OCI-LY7 (cell line): ENCODE measurements at regions not wholly inside any gene's neighbourhood (a gene's known extent, or its start where the extent isn't known, plus 50 kb on each side); places are given as distances from the start of the nearest gene placed in this dataset.

ENCODE experiments used
- BruUV-seq: library from RNA; stranded (reverse); fragments of 400-500 nt; replicated peaks from 2 replicates; lab custom pipeline; 2021; lab: Mats Ljungman, UMichigan
- CTCF ChIA-PET: fragments of 300-600 bp; sonication (Branson Sonifier 250); formaldehyde crosslinking; loops from one replicate; lab custom pipeline; 2022; ENCODE audit warnings: antibody characterized with exemption; ENCODE audit not compliant: unreplicated experiment; lab: Charles Lee
- POLR2A ChIA-PET: fragments of 300-600 bp; sonication (Branson Sonifier 250); formaldehyde crosslinking; loops from one replicate; lab custom pipeline; 2022; ENCODE audit warnings: antibody characterized with exemption; lab: Charles Lee
- DNase-seq: peaks from one replicate; pipeline ENCODE4 v3.0.0-alpha.2; 2015; ENCODE audit warnings: low spot score
- H2AFZ ChIP-seq: fragments of 200-600 bp; sonication (generic), shearing (Covaris generic); 2 replicates; pipeline ENCODE4 v1.6.1; 2014; ENCODE audit warnings: mild to moderate bottlenecking, antibody characterized with exemption, low read length, moderate library complexity
- H3K27ac ChIP-seq: fragments of 200-600 bp; sonication (generic); 2 replicates; pipeline ENCODE4 v1.5.1; 2014; ENCODE audit warnings: mixed run types, low read depth, mild to moderate bottlenecking, moderate library complexity, low read length, inconsistent platforms; ENCODE audit not compliant: poor library complexity, severe bottlenecking
- H3K36me3 ChIP-seq: fragments of 200-600 bp; sonication (generic); 2 replicates; pipeline ENCODE4 v1.6.1; 2014; ENCODE audit warnings: mild to moderate bottlenecking, antibody characterized with exemption, low read length, moderate library complexity, mixed read lengths; ENCODE audit not compliant: insufficient read depth
- H3K4me1 ChIP-seq: fragments of 200-600 bp; sonication (generic); 2 replicates; pipeline ENCODE4 v1.5.1; 2014; ENCODE audit warnings: mild to moderate bottlenecking, low read length; ENCODE audit not compliant: insufficient read depth, poor library complexity, severe bottlenecking
- H3K4me2 ChIP-seq: fragments of 200-600 bp; sonication (generic); 2 replicates; pipeline ENCODE4 v1.6.1; 2014; ENCODE audit warnings: mild to moderate bottlenecking, low read length
- H3K4me3 ChIP-seq: fragments of 200-600 bp; sonication (generic); 2 replicates; pipeline ENCODE4 v1.5.1; 2014; ENCODE audit warnings: mild to moderate bottlenecking, low read depth, low read length; ENCODE audit not compliant: poor library complexity, severe bottlenecking
- H3K79me2 ChIP-seq: fragments of 200-600 bp; sonication (generic); 2 replicates; pipeline ENCODE4 v1.6.1; 2016; ENCODE audit warnings: low read depth, mild to moderate bottlenecking, low read length, moderate library complexity, mixed read lengths; ENCODE audit not compliant: insufficient read depth
- H3K9me2 ChIP-seq: fragments of 200-600 bp; sonication (generic); 2 replicates; pipeline ENCODE4 v1.6.1; 2016; ENCODE audit warnings: mild to moderate bottlenecking, low read length, mixed read lengths; ENCODE audit not compliant: insufficient read depth
- H3K9me3 ChIP-seq: fragments of 200-600 bp; sonication (generic); 2 replicates; pipeline ENCODE4 v1.6.1; 2014; ENCODE audit warnings: mild to moderate bottlenecking, mixed run types, low read length, mixed read lengths
- H4K20me1 ChIP-seq: fragments of 200-600 bp; sonication (generic); 2 replicates; pipeline ENCODE4 v1.6.1; 2014; ENCODE audit warnings: mild to moderate bottlenecking, antibody characterized with exemption, low read length, moderate library complexity, mixed read lengths; ENCODE audit not compliant: insufficient read depth
- CTCF ChIP-seq: fragments of 200-600 bp; sonication (generic); conservative IDR thresholded peaks from 2 replicates; pipeline ENCODE4 v1.5.1; 2014; ENCODE audit warnings: mild to moderate bottlenecking, antibody characterized with exemption, low read length, moderate library complexity, mixed read lengths
- EZH2phosphoT487 ChIP-seq: fragments of 200-600 bp; sonication (generic); IDR thresholded peaks from 2 replicates; pipeline ENCODE4 v1.6.1; 2018; ENCODE audit warnings: low read depth, borderline replicate concordance, mild to moderate bottlenecking, mixed run types, antibody characterized with exemption, low read length, moderate library complexity, mixed read lengths
- intact Hi-C: fragments of 100-400 bp; cut with micrococcal nuclease; formaldehyde crosslinking; loops from one replicate; pipeline ENCODE4 v1.10.0; 2022; ENCODE audit not compliant: unreplicated experiment

- Histone ChIP-seq H3K4me3 (no peak overlapping the region), H3K4me1 (no peaks in the 10 kb centered on the region), H4K20me1 (no peaks in the 10 kb centered on the region), H3K79me2 (no peaks in the 10 kb centered on the region), H3K4me2 (no peak overlapping the region), H3K36me3 (no peaks in the 10 kb centered on the region), H3K9me2 (no peaks in the 10 kb centered on the region), H3K9me3 (no peaks in the 10 kb centered on the region), H2AFZ (no peak overlapping the region), H3K27ac (no peak overlapping the region)
- DNase-seq: no peak
- TF ChIP-seq CTCF (no peak), EZH2phosphoT487 (no peak)
- no TSS peak for BruUV-seq
- POLR2A ChIA-PET: no interaction called here
- CTCF ChIA-PET: no interaction called here
- intact Hi-C loops: no loop called here
These were observed 120.8 kb upstream of the TNFSF11 start for GRCh38 chr13:42453091-42453645.

- no peak overlapping the region for H3K27ac ChIP-seq
- TF ChIP-seq EZH2phosphoT487 (no peak), CTCF (no peak)
- H3K9me2 ChIP-seq: no peaks in the 10 kb centered on the region
- H3K4me3 ChIP-seq: no peak overlapping the region
- no peak overlapping the region for H3K4me2 ChIP-seq
- no peak for DNase-seq
- H3K36me3 ChIP-seq: no peaks in the 10 kb centered on the region
- ChIA-PET CTCF (no interaction called here), POLR2A (interaction anchor here (0.6 kb wide), 1 partner anchor 33 kb away, joined by 5 read pairs; no protein-coding TSS in a partner anchor)
- H4K20me1 ChIP-seq: no peaks in the 10 kb centered on the region
- no peaks in the 10 kb centered on the region for H3K79me2 ChIP-seq
- no peak overlapping the region for H2AFZ ChIP-seq
- no peaks in the 10 kb centered on the region for H3K9me3 ChIP-seq
- intact Hi-C loops: no loop called here
- BruUV-seq: no TSS peak
- H3K4me1 ChIP-seq: no peaks in the 10 kb centered on the region
These were observed 119.2 kb upstream of the TNFSF11 start for GRCh38 chr13:42454749-42455148.

GRCh38 chr13:42458193-42458592 is 115.8 kb upstream of the TNFSF11 start:
- intact Hi-C loops: no loop called here
- Histone ChIP-seq H3K27ac (no peak overlapping the region), H3K79me2 (no peaks in the 10 kb centered on the region), H3K9me3 (0 out of 2 replicates have a peak, but pooled peaks cover 3% of the 10 kb centered on the region), H3K9me2 (no peaks in the 10 kb centered on the region), H4K20me1 (no peaks in the 10 kb centered on the region), H2AFZ (no peak overlapping the region), H3K36me3 (no peaks in the 10 kb centered on the region), H3K4me2 (no peak overlapping the region), H3K4me1 (no peaks in the 10 kb centered on the region), H3K4me3 (no peak overlapping the region)
- no TSS peak for BruUV-seq
- TF ChIP-seq CTCF (no peak), EZH2phosphoT487 (no peak)
- DNase-seq: no peak
- POLR2A ChIA-PET: no interaction called here
- CTCF ChIA-PET: no interaction called here
